Tongue (tissue), 1 donor: ENCODE measurements at regions not wholly inside any gene's neighbourhood (a gene's known extent, or its start where the extent isn't known, plus 50 kb on each side); places are given as distances from the start of the nearest gene placed in this dataset.

Experiments
- DNase-seq: peaks from one replicate; pipeline ENCODE4 v3.0.0-alpha.2; 2015

- no peak for DNase-seq
These were observed 68.7 kb downstream of the MBL2 start for GRCh38 chr10:52703898-52704297.

GRCh38 chr10:52706332-52707070 is 66.1 kb downstream of the MBL2 start:
- no peak for DNase-seq
